Muscle layer of colon (tissue), 2 donors: ENCODE measurements at regions not wholly inside any gene's neighbourhood (a gene's known extent, or its start where the extent isn't known, plus 50 kb on each side); places are given as distances from the start of the nearest gene placed in this dataset.
A peak's percentile ranks its signal among the peaks of the same experiment; 100 is the strongest.
"Not testable (repeated sequence)": the region's sequence is repeated elsewhere in the genome, so short reads cannot be mapped to it uniquely, and the experiment has no call there.

Experiments used
- H3K27ac ChIP-seq: one replicate; pipeline ENCODE4 v1.7.0; 2013; ENCODE audit warnings: low read depth, mild to moderate bottlenecking, low read length, moderate library complexity
- H3K27me3 ChIP-seq, 2 donors: one replicate each; pipeline ENCODE4 v1.7.0; 2013; ENCODE audit warnings: low read length in 2 of 2, mild to moderate bottlenecking in 2 of 2; ENCODE audit not compliant: insufficient read depth in 2 of 2, control insufficient read depth in 1 of 2
- H3K36me3 ChIP-seq: one replicate; pipeline ENCODE4 v1.7.0; 2013; ENCODE audit warnings: mild to moderate bottlenecking, low read length; ENCODE audit not compliant: insufficient read depth
- H3K4me1 ChIP-seq: one replicate; pipeline ENCODE4 v1.7.0; 2013; ENCODE audit warnings: mild to moderate bottlenecking, low read length; ENCODE audit not compliant: insufficient read depth
- H3K4me3 ChIP-seq, 2 donors: one replicate each; pipeline ENCODE4 v1.7.0; 2013; ENCODE audit warnings: low read length in 2 of 2, low read depth in 1 of 2, mild to moderate bottlenecking in 1 of 2, moderate library complexity in 1 of 2
- H3K9ac ChIP-seq: one replicate; pipeline ENCODE4 v1.7.0; 2013; ENCODE audit warnings: low read length
- H3K9me3 ChIP-seq: one replicate; pipeline ENCODE4 v1.7.0; 2013; ENCODE audit warnings: mild to moderate bottlenecking, low read length
- donor health status: abdominal sarcoma.
- donor health status: Adenocarcinoma of cecum.

GRCh38 chr17:70327279-70327678, 157.9 kb downstream of the KCNJ2 start:
- Histone ChIP-seq H3K4me3 (no peak overlapping the region), H3K4me1 (peaks cover 7% of the 10 kb centered on the region)

GRCh38 chr17:70327723-70328122, 158.4 kb downstream of the KCNJ2 start:
- Histone ChIP-seq H3K36me3 (no peaks in the 10 kb centered on the region), H3K27me3 (no peaks in the 10 kb centered on the region), H3K9me3 (no peaks in the 10 kb centered on the region), H3K4me3 (no peak overlapping the region), H3K27ac (no peak overlapping the region), H3K9ac (no peak overlapping the region), H3K4me1 (peaks cover 7% of the 10 kb centered on the region)

More at GRCh38 chr17:70327279-70327678, 157.9 kb downstream of the KCNJ2 start:
- H3K36me3 ChIP-seq = no peaks in the 10 kb centered on the region
- no peak overlapping the region for H3K9ac ChIP-seq
- H3K27ac ChIP-seq = no peak overlapping the region
- no peaks in the 10 kb centered on the region for H3K27me3 ChIP-seq
- H3K9me3 ChIP-seq = no peaks in the 10 kb centered on the region

DNA sequence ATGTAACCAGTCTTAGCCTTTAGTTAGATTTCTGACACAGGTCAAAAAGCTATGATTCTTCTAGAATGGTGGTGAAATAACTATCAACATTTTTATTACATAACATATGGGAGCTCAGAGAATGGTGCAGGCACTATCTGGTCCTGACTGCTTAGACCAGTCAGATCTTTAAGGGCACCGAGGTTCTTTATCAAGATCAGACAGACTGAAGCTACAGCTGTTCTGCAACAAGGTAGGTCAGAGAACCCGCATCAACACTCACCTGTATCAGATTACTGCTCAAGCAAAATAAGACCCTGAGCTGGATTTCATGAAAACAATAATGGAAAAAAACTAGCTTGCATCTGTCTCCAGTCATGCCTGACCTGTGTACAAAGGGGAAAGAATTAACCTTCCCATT, 160.4 kb downstream of the KCNJ2 start:
- H3K9me3 ChIP-seq = no peaks in the 10 kb centered on the region
- no peak overlapping the region for H3K9ac ChIP-seq
- H3K4me3 ChIP-seq = no peak overlapping the region
- H3K36me3 ChIP-seq = no peaks in the 10 kb centered on the region
- no peaks in the 10 kb centered on the region for H3K4me1 ChIP-seq
- no peak overlapping the region for H3K27ac ChIP-seq
- no peaks in the 10 kb centered on the region for H3K27me3 ChIP-seq

DNA sequence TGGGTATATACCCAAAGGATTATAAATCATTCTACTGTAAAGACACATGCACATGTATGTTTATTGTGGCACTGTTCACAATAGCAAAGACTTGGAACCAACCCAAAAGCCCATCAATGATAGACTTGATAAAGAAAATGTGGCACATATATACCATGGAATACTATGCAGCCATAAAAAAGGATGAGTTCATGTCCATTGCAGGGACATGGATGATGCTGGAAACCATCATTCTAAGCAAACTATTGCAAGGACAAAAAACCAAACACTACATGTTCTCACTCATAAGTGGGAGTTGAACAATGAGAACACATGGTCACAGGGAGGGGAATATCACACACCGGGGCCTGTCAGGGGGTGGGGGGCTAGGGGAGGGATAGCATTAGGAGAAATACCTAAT, 161.7 kb downstream of the KCNJ2 start:
- H3K36me3 ChIP-seq, H3K4me1 ChIP-seq, H3K4me3 ChIP-seq, H3K9me3 ChIP-seq, H3K27me3 ChIP-seq, H3K27ac ChIP-seq, H3K9ac ChIP-seq: not testable (repeated sequence)

DNA sequence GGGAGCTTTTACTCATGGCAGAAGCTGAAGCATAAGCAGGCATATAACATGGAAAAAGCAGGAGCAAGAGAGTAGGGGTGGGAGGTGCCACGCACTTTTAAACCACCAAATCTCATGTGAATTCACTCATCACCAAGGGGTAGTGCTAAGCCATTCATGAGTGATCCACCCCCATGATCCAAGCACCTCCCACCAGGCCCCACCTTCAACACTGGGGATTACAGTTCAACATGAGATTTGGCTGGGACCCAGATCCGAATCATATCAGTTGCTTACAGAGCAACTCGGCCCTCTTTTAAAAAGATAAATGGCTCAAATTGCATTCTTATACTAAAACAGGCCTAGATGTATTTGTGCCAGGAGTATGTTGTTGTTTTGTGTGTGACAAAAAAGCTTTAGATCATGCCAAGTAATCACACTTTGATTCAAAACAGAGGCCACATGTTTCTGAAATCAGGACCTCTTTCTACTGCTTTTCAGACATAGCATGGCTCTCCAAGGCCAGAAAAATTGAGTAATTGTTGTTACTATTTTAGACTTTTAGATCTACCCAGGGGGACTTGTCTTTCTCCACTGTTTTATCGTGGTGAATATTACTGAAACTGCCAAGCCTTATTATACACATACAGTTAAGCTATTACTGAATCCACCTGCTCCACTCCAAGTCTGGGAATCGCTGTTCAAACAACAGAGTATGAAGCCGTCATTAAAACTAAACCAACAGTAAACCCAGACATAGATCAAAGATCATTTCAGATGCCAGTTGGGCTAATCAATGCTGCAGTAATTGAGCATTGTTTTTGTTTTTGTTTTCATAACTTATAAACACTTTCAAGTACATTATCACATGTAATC, 163.3 kb downstream of the KCNJ2 start:
- Histone ChIP-seq H3K27me3 (no peaks in the 10 kb centered on the region), H3K36me3 (no peaks in the 10 kb centered on the region), H3K27ac (no peak overlapping the region), H3K4me3 (no peak overlapping the region), H3K9me3 (no peaks in the 10 kb centered on the region), H3K9ac (no peak overlapping the region), H3K4me1 (no peaks in the 10 kb centered on the region)

GRCh38 chr17:70336411-70336810, 167.1 kb downstream of the KCNJ2 start:
- H3K27ac ChIP-seq = no peak overlapping the region
- no peaks in the 10 kb centered on the region for H3K27me3 ChIP-seq
- no peak overlapping the region for H3K4me3 ChIP-seq
- H3K36me3 ChIP-seq = no peaks in the 10 kb centered on the region
- H3K9me3 ChIP-seq = no peaks in the 10 kb centered on the region
- H3K4me1 ChIP-seq = no peaks in the 10 kb centered on the region
- no peak overlapping the region for H3K9ac ChIP-seq

- H3K9ac ChIP-seq = no peak overlapping the region
- H3K27me3 ChIP-seq = no peaks in the 10 kb centered on the region
- H3K27ac ChIP-seq = no peak overlapping the region
- H3K4me3 ChIP-seq = no peak overlapping the region
- H3K4me1 ChIP-seq = no peaks in the 10 kb centered on the region
- no peaks in the 10 kb centered on the region for H3K36me3 ChIP-seq
- H3K9me3 ChIP-seq = no peaks in the 10 kb centered on the region
These were observed 169.6 kb downstream of the KCNJ2 start for GRCh38 chr17:70338946-70339354.

DNA sequence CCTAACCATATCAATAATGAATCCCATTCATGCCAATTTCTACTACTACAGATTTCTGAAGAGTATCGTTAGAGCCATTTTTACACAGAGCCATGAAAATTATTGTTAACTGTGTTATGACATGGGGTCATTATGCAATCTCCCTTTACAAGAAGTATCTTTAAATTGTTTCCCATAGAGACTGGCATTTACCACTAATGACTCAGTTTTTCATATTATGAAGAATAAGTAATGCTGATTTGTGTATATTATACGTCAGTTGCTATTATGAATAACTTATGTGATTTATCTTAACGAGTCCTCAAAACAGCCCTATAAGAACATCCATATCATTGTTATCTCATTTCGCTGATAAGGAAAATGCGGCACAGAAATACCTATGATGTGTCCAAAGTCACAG, 173.8 kb downstream of the KCNJ2 start:
- Histone ChIP-seq H3K4me1 (no peaks in the 10 kb centered on the region), H3K9ac (no peak overlapping the region), H3K36me3 (no peaks in the 10 kb centered on the region), H3K27ac (no peak overlapping the region), H3K27me3 (no peaks in the 10 kb centered on the region), H3K4me3 (no peak overlapping the region), H3K9me3 (no peaks in the 10 kb centered on the region)

DNA sequence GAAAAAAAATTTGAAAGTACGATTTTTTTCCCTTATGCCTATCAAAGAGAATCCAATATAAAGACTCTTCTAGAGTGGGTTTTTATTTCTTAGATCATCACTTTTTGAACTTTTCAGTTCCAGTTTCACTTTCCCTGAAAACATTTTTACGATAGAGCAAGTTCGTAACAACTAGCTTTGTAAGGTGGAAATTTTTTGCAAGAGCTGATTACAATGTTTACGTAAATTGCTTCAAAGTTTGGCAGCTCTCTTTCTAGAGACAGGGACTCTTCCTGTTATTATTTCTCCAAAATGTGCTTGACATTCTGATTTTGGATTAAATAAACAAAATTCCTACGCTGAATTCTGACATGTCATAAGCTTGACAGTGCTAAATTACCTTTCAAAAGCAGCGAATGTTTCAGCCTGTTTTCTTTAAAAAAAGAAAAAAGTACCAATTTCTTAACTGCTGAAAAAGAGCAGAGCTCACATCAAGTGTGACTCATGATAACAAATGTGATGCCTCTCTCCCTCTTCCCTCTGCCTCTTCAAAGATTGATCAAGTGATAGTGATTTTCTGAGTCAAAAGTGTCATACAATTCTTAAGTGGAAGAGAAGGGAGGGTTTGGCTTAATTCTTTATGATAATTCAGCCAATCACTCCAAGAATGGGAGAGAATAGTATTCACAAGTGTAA, 175.2 kb downstream of the KCNJ2 start:
- Histone ChIP-seq H3K9ac (peak overlapping the region; percentile 29), H3K4me3 (peak overlapping the region; percentile 25 to 52)

DNA sequence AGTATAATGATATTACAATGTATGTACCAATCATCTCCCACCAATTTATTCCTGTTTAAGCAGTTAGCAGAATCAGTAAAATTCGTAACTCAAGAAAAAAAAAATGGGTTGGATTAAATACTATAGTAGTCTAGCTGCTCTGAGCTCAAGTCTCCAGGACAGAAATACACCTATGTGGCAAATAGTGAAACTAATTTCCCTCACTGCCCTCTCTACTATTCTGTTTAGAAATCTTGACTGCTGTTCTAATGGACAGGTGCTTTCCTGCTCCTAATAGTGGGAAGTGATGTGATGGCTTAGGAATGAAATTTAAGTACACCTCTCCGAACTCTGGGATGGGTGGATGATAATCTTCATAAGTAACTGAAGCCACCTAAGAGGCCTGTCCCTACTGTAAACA, 175.7 kb downstream of the KCNJ2 start:
- Histone ChIP-seq H3K9ac (no peak overlapping the region), H3K4me1 (no peaks in the 10 kb centered on the region), H3K27ac (no peak overlapping the region), H3K36me3 (no peaks in the 10 kb centered on the region), H3K4me3 (no peak overlapping the region), H3K27me3 (no peaks in the 10 kb centered on the region), H3K9me3 (no peaks in the 10 kb centered on the region)

More for the DNA sequence above, 175.2 kb downstream of the KCNJ2 start:
- no peaks in the 10 kb centered on the region for H3K36me3 ChIP-seq
- no peaks in the 10 kb centered on the region for H3K27me3 ChIP-seq
- no peaks in the 10 kb centered on the region for H3K9me3 ChIP-seq
- H3K27ac ChIP-seq = no peak overlapping the region
- no peaks in the 10 kb centered on the region for H3K4me1 ChIP-seq

GRCh38 chr17:70352834-70353233, 183.5 kb downstream of the KCNJ2 start:
- no peak overlapping the region for H3K4me3 ChIP-seq
- no peak overlapping the region for H3K9ac ChIP-seq
- H3K9me3 ChIP-seq = no peaks in the 10 kb centered on the region
- no peaks in the 10 kb centered on the region for H3K36me3 ChIP-seq
- no peak overlapping the region for H3K27ac ChIP-seq
- H3K4me1 ChIP-seq = no peaks in the 10 kb centered on the region
- H3K27me3 ChIP-seq = no peaks in the 10 kb centered on the region
